Mucosa of rectum (tissue), 2 donors: ENCODE measurements at regions not wholly inside any gene's neighbourhood (a gene's known extent, or its start where the extent isn't known, plus 50 kb on each side); places are given as distances from the start of the nearest gene placed in this dataset.
"Not testable (repeated sequence)": the region's sequence is repeated elsewhere in the genome, so short reads cannot be mapped to it uniquely, and the experiment has no call there.

ENCODE experiments used
- H3K27ac ChIP-seq, 2 donors: one replicate each; pipeline ENCODE4 v1.7.0; 2013; ENCODE audit warnings: inconsistent platforms in 2 of 2, low read depth in 2 of 2, low read length in 2 of 2
- H3K27me3 ChIP-seq, 2 donors: one replicate each; pipeline ENCODE4 v1.7.0; 2013; ENCODE audit warnings: low read length in 2 of 2; ENCODE audit not compliant: control insufficient read depth in 2 of 2, insufficient read depth in 2 of 2
- H3K36me3 ChIP-seq, 2 donors: one replicate each; pipeline ENCODE4 v1.7.0; 2013; ENCODE audit warnings: low read length in 2 of 2; ENCODE audit not compliant: control insufficient read depth in 2 of 2, insufficient read depth in 2 of 2
- H3K4me1 ChIP-seq, 2 donors: one replicate each; pipeline ENCODE4 v1.7.0; 2013; ENCODE audit warnings: low read length in 2 of 2, mild to moderate bottlenecking in 1 of 2; ENCODE audit not compliant: control insufficient read depth in 2 of 2, insufficient read depth in 2 of 2
- H3K4me3 ChIP-seq, 2 donors: one replicate each; pipeline ENCODE4 v1.7.0; 2013; ENCODE audit warnings: low read length in 2 of 2
- H3K9ac ChIP-seq, 2 donors: one replicate each; pipeline ENCODE4 v1.7.0; 2013; ENCODE audit warnings: low read length in 2 of 2, low read depth in 1 of 2, mild to moderate bottlenecking in 1 of 2
- H3K9me3 ChIP-seq, 2 donors: one replicate each; pipeline ENCODE4 v1.7.0; 2013; ENCODE audit warnings: low read length in 2 of 2; ENCODE audit not compliant: control insufficient read depth in 2 of 2
- donor health status: healthy.
- donor health status: Normal muscosa, but diverticular disease.

DNA sequence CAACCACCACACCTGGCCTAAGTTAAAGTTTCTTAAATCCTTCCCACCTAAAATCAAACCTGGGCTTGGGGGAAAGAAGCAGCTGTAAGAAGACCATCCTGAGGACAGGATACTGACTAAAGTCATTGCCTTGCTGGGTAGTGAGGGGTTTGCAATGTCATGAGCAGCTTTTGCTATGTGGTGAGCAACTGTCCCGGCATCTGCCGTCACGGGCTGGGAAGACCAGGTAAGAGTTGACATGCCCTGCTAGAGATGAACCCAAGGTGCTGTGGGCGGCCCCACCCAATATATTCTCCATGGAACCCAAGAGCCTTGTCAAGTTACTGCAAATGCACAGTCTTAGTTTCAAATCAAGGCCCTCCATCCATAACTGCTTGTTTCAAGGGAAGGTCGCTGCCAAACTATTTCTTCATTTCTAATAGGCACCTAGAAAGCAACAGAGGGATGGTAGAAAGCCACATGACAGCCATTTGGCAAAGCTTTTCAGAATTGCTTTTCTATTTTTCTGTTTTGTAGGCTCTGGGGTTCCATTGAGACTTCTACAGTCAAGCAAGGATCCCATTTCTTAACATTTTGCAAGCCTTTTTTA, 357.8 kb upstream of the JARID2 start:
- no peaks in the 10 kb centered on the region for H3K27me3 ChIP-seq
- H3K9ac ChIP-seq, result no peak overlapping the region
- H3K36me3 ChIP-seq, result no peaks in the 10 kb centered on the region
- no peaks in the 10 kb centered on the region for H3K9me3 ChIP-seq
- H3K4me1 ChIP-seq, result peaks cover 0 to 6% of the 10 kb centered on the region in 2 donors
- H3K27ac ChIP-seq, result no peak overlapping the region
- H3K4me3 ChIP-seq, result no peak overlapping the region

- H3K36me3 ChIP-seq, result no peaks in the 10 kb centered on the region
- no peaks in the 10 kb centered on the region for H3K27me3 ChIP-seq
- H3K27ac ChIP-seq, result no peak overlapping the region
- no peak overlapping the region for H3K9ac ChIP-seq
- no peak overlapping the region for H3K4me3 ChIP-seq
- no peaks in the 10 kb centered on the region for H3K9me3 ChIP-seq
- peaks cover 0 to 6% of the 10 kb centered on the region in 2 donors for H3K4me1 ChIP-seq
Observed at GRCh38 chr6:14888575-14889000, 357.3 kb upstream of the JARID2 start.

GRCh38 chr6:14889188-14889587, 356.7 kb upstream of the JARID2 start:
- Histone ChIP-seq H3K4me3 (no peak overlapping the region), H3K9me3 (no peaks in the 10 kb centered on the region), H3K9ac (no peak overlapping the region), H3K4me1 (peaks cover 0 to 6% of the 10 kb centered on the region in 2 donors), H3K27me3 (no peaks in the 10 kb centered on the region), H3K27ac (no peak overlapping the region), H3K36me3 (no peaks in the 10 kb centered on the region)

GRCh38 chr6:14889611-14890593, 356.0 kb upstream of the JARID2 start:
- Histone ChIP-seq H3K36me3 (no peaks in the 10 kb centered on the region), H3K27ac (no peak overlapping the region), H3K9ac (no peak overlapping the region), H3K27me3 (no peaks in the 10 kb centered on the region), H3K4me3 (no peak overlapping the region), H3K9me3 (no peaks in the 10 kb centered on the region), H3K4me1 (peaks cover 0 to 6% of the 10 kb centered on the region in 2 donors)

- H3K4me3 ChIP-seq, H3K4me1 ChIP-seq, H3K36me3 ChIP-seq, H3K27me3 ChIP-seq, H3K27ac ChIP-seq, H3K9ac ChIP-seq, H3K9me3 ChIP-seq: not testable (repeated sequence)
Observed at GRCh38 chr6:14891820-14892375, 354.0 kb upstream of the JARID2 start.

GRCh38 chr6:14894105-14894504, 351.8 kb upstream of the JARID2 start:
- H3K9me3 ChIP-seq, result no peaks in the 10 kb centered on the region
- no peak overlapping the region for H3K27ac ChIP-seq
- no peaks in the 10 kb centered on the region for H3K27me3 ChIP-seq
- no peak overlapping the region for H3K9ac ChIP-seq
- H3K36me3 ChIP-seq, result no peaks in the 10 kb centered on the region
- peaks cover 0 to 6% of the 10 kb centered on the region in 2 donors for H3K4me1 ChIP-seq
- no peak overlapping the region for H3K4me3 ChIP-seq

- no peak overlapping the region for H3K27ac ChIP-seq
- H3K4me3 ChIP-seq, result no peak overlapping the region
- H3K36me3 ChIP-seq, result no peaks in the 10 kb centered on the region
- no peaks in the 10 kb centered on the region for H3K4me1 ChIP-seq
- H3K9ac ChIP-seq, result no peak overlapping the region
- no peaks in the 10 kb centered on the region for H3K27me3 ChIP-seq
- no peaks in the 10 kb centered on the region for H3K9me3 ChIP-seq
Observed at GRCh38 chr6:14896475-14896874, 349.4 kb upstream of the JARID2 start.

GRCh38 chr6:14897831-14898230, 348.0 kb upstream of the JARID2 start:
- Histone ChIP-seq H3K27me3 (no peaks in the 10 kb centered on the region), H3K36me3 (no peaks in the 10 kb centered on the region), H3K9me3 (no peaks in the 10 kb centered on the region), H3K4me3 (no peak overlapping the region), H3K9ac (no peak overlapping the region), H3K4me1 (no peaks in the 10 kb centered on the region), H3K27ac (no peak overlapping the region)

- H3K9me3 ChIP-seq, H3K27me3 ChIP-seq: not testable (repeated sequence)
Observed at GRCh38 chr6:14899441-14899840, 346.4 kb upstream of the JARID2 start.

DNA sequence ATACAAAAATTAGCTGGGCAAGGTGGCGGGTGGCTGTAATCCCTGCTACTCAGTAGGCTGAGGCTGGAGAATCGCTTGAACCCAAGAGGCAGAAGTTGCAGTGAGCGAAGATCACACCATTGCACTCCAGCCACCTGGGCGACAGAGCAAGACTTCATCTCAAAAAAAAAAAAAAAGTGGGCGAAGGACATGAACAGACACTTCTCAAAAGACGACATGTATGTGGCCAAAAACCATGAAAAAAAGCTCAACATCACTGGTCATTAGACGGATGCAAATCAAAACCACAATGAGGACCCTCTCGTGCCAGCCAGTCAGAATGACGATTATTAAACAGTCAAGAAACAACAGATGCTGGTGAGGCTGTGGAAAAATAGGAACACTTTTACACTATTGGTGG, 344.9 kb upstream of the JARID2 start:
- Histone ChIP-seq H3K9ac (no peak overlapping the region), H3K9me3 (no peaks in the 10 kb centered on the region)

More at GRCh38 chr6:14899441-14899840, 346.4 kb upstream of the JARID2 start:
- not testable (repeated sequence) for H3K9ac ChIP-seq, H3K4me1 ChIP-seq, H3K27ac ChIP-seq, H3K4me3 ChIP-seq, H3K36me3 ChIP-seq

More for the DNA sequence above, 344.9 kb upstream of the JARID2 start:
- H3K4me3 ChIP-seq, result no peak overlapping the region
- H3K27me3 ChIP-seq, result no peaks in the 10 kb centered on the region
- no peaks in the 10 kb centered on the region for H3K36me3 ChIP-seq
- peaks cover 5 to 6% of the 10 kb centered on the region in 2 donors for H3K4me1 ChIP-seq
- H3K27ac ChIP-seq, result no peak overlapping the region
